ENCODE measurements at regions not wholly inside any gene's neighbourhood (a gene's known extent, or its start where the extent isn't known, plus 50 kb on each side); places are given as distances from the start of the nearest gene placed in this dataset.
"Not testable (repeated sequence)": the region's sequence is repeated elsewhere in the genome, so short reads cannot be mapped to it uniquely, and the experiment has no call there.

GRCh38 chr5:136484808-136485325, 119.5 kb upstream of the TRPC7 start:
- intact Hi-C loops (cut with micrococcal nuclease), result no loop called here

- intact Hi-C loops (cut with micrococcal nuclease), result no loop called here
These were observed 116.9 kb upstream of the TRPC7 start for GRCh38 chr5:136482206-136482605.

GRCh38 chr5:136474466-136474865, 109.1 kb upstream of the TRPC7 start:
- intact Hi-C loops (cut with micrococcal nuclease), result no loop called here

- intact Hi-C loops (cut with micrococcal nuclease), result no loop called here
These were observed 102.3 kb upstream of the TRPC7 start for GRCh38 chr5:136467632-136468031.

GRCh38 chr5:136466041-136466415, 100.7 kb upstream of the TRPC7 start:
- intact Hi-C loops (cut with micrococcal nuclease), result no loop called here

GRCh38 chr5:136458481-136458880, 93.1 kb upstream of the TRPC7 start:
- intact Hi-C loops (cut with micrococcal nuclease), result no loop called here

- intact Hi-C loops (cut with micrococcal nuclease), result no loop called here
These were observed 92.2 kb upstream of the TRPC7 start for GRCh38 chr5:136457390-136458013.

- intact Hi-C loops (cut with micrococcal nuclease), result no loop called here
These were observed 90.1 kb upstream of the TRPC7 start for GRCh38 chr5:136455409-136455808.

GRCh38 chr5:136453986-136454758, 88.8 kb upstream of the TRPC7 start:
- intact Hi-C loops (cut with micrococcal nuclease), result no loop called here

GRCh38 chr5:136453199-136453598, 87.9 kb upstream of the TRPC7 start:
- intact Hi-C loops (cut with micrococcal nuclease), result no loop called here

GRCh38 chr5:136447576-136447975, 82.2 kb upstream of the TRPC7 start:
- intact Hi-C loops (cut with micrococcal nuclease), result not testable (repeated sequence)

GRCh38 chr5:136446565-136446964, 81.2 kb upstream of the TRPC7 start:
- intact Hi-C loops (cut with micrococcal nuclease), result no loop called here

- intact Hi-C loops (cut with micrococcal nuclease), result not testable (repeated sequence)
These were observed 78.8 kb upstream of the TRPC7 start for GRCh38 chr5:136444099-136444498.

GRCh38 chr5:136439367-136439766, 74.0 kb upstream of the TRPC7 start:
- intact Hi-C loops (cut with micrococcal nuclease), result no loop called here

GRCh38 chr5:136435946-136436543, 70.7 kb upstream of the TRPC7 start:
- intact Hi-C loops (cut with micrococcal nuclease), result no loop called here

GRCh38 chr5:136434795-136435194, 69.5 kb upstream of the TRPC7 start:
- intact Hi-C loops (cut with micrococcal nuclease), result no loop called here

- intact Hi-C loops (cut with micrococcal nuclease), result no loop called here
These were observed 67.4 kb upstream of the TRPC7 start for GRCh38 chr5:136432705-136433104.

- intact Hi-C loops (cut with micrococcal nuclease), result no loop called here
These were observed 64.7 kb upstream of the TRPC7 start for GRCh38 chr5:136430081-136430480.

- intact Hi-C loops (cut with micrococcal nuclease), result no loop called here
These were observed 62.1 kb upstream of the TRPC7 start for GRCh38 chr5:136427426-136427825.

- intact Hi-C loops (cut with micrococcal nuclease), result loop anchor here (2.0 kb wide), 1 partner anchor 539 kb away; no protein-coding TSS in a partner anchor
These were observed 60.6 kb upstream of the TRPC7 start for GRCh38 chr5:136425921-136426320.

- intact Hi-C loops (cut with micrococcal nuclease), result loop anchor here (2.0 kb wide), 1 partner anchor 538 kb away; no protein-coding TSS in a partner anchor
These were observed 59.7 kb upstream of the TRPC7 start for GRCh38 chr5:136424835-136425584.

All from T-helper 2 cell treated with Interferon-gamma antibody and Interleukin-4, amounts not matched to agents 100 ng/mL and 5 ng/mL, for 36 hours (primary cell).